ENCODE measurements at regions not wholly inside any gene's neighbourhood (a gene's known extent, or its start where the extent isn't known, plus 50 kb on each side); places are given as distances from the start of the nearest gene placed in this dataset.

- TF ChIP-seq CTCF (IDR thresholded peaks at IDR 0.05) (no peak), POLR2A (IDR thresholded peaks at IDR 0.05) (no peak)
These were observed 918.6 kb downstream of the UQCRFS1 start for GRCh38 chr19:28294395-28294794.

All from heart left ventricle (tissue), 13 donors.